Endothelial cell (in vitro differentiated cells): ENCODE measurements at regions not wholly inside any gene's neighbourhood (a gene's known extent, or its start where the extent isn't known, plus 50 kb on each side); places are given as distances from the start of the nearest gene placed in this dataset.

Experiments used
- DNase-seq: peaks from one replicate; pipeline ENCODE4 v3.0.0; 2021; ENCODE audit warnings: low spot score
- H3K27ac Mint-ChIP-seq: one replicate; pipeline ENCODE4 v1.8.0; 2021; ENCODE audit warnings: mixed read lengths, inconsistent platforms; ENCODE audit not compliant: unreplicated experiment
- H3K27me3 Mint-ChIP-seq: one replicate; pipeline ENCODE4 v1.8.0; 2021; ENCODE audit warnings: mild to moderate bottlenecking, moderate library complexity, mixed read lengths, inconsistent platforms; ENCODE audit not compliant: unreplicated experiment
- H3K36me3 Mint-ChIP-seq: one replicate; pipeline ENCODE4 v1.8.0; 2021; ENCODE audit warnings: mild to moderate bottlenecking, low read depth, mixed read lengths, inconsistent platforms; ENCODE audit not compliant: unreplicated experiment
- H3K4me1 Mint-ChIP-seq: one replicate; pipeline ENCODE4 v1.8.0; 2021; ENCODE audit warnings: mild to moderate bottlenecking, mixed read lengths, inconsistent platforms; ENCODE audit not compliant: unreplicated experiment
- H3K4me3 Mint-ChIP-seq: one replicate; pipeline ENCODE4 v1.8.0; 2021; ENCODE audit warnings: mild to moderate bottlenecking, mixed read lengths, inconsistent platforms; ENCODE audit not compliant: unreplicated experiment
- H3K9me3 Mint-ChIP-seq: one replicate; pipeline ENCODE4 v1.8.0; 2021; ENCODE audit warnings: mixed read lengths, inconsistent platforms; ENCODE audit not compliant: unreplicated experiment
- CTCF ChIP-seq: fragments of 200-600 bp; sonication (generic); IDR thresholded peaks from one replicate; pipeline ENCODE4 v1.5.0; 2021; ENCODE audit warnings: antibody characterized with exemption; ENCODE audit not compliant: unreplicated experiment

DNA sequence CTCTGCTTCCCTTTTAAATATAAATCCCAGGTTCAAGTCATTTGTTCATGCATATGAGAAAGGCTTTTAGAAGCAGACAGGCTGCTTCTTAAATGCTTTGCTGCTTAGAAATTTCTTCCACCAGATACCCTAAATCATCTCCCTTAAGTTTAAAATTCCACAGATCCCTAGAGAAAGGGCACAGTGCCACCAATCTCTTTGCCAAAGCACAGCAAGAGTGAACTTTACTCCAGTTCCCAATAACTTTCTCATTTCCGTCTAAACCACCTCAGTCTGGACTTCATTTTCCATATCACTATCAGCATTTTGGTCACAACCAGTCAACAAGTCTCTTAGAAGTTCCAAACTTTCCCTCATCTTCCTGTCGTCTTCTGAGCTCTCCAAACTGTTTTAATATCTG, 679.8 kb upstream of the FTMT start:
- Mint-ChIP-seq H3K27ac (no peak overlapping the region), H3K4me1 (no peaks in the 10 kb centered on the region), H3K36me3 (no peaks in the 10 kb centered on the region), H3K4me3 (no peak overlapping the region), H3K27me3 (no peaks in the 10 kb centered on the region), H3K9me3 (no peaks in the 10 kb centered on the region)
- no peak for DNase-seq
- no peak for TF ChIP-seq CTCF

DNA sequence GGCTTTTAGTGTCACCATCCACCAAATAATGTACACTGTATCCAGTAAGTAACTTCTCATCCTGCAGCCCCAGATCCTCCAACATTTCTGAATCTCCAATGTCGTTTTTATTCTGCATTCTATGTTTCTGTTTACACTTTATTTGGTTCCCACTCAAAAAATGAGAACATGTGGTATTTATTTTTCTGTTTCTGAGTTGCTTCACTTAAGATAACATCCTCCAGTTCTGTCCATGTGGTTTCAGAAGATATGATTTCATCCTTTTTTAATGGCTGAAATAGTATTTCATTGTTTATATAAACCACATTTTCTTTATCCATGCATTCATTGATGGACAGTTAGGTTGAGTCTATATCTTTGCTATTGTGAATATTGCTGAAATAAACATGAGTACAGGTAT, 677.3 kb upstream of the FTMT start:
- Mint-ChIP-seq H3K9me3 (no peaks in the 10 kb centered on the region), H3K36me3 (no peaks in the 10 kb centered on the region), H3K27ac (no peak overlapping the region), H3K4me3 (no peak overlapping the region), H3K27me3 (no peaks in the 10 kb centered on the region), H3K4me1 (no peaks in the 10 kb centered on the region)
- no peak for DNase-seq
- TF ChIP-seq CTCF = no peak

DNA sequence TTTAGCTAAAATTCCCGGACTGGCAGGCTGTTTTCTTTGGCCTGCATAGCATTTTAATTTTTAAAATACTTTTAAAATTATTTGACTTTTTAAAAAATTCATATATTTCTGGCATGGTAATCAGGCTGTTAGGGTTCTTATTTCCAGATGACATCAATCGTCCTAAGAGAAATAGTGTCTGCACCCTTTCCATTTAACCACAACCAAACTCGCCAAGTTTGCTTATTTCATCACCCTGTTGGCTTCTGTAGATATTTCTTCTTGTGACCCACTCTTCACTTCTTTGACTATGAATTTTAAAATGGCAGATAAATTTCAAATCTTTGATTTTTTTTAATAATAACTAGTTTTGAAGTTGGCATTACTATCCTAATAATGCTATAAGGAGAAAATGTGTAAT, 675.7 kb upstream of the FTMT start:
- Mint-ChIP-seq H3K9me3 (no peaks in the 10 kb centered on the region), H3K4me1 (no peaks in the 10 kb centered on the region)
- no peak for TF ChIP-seq CTCF

DNA sequence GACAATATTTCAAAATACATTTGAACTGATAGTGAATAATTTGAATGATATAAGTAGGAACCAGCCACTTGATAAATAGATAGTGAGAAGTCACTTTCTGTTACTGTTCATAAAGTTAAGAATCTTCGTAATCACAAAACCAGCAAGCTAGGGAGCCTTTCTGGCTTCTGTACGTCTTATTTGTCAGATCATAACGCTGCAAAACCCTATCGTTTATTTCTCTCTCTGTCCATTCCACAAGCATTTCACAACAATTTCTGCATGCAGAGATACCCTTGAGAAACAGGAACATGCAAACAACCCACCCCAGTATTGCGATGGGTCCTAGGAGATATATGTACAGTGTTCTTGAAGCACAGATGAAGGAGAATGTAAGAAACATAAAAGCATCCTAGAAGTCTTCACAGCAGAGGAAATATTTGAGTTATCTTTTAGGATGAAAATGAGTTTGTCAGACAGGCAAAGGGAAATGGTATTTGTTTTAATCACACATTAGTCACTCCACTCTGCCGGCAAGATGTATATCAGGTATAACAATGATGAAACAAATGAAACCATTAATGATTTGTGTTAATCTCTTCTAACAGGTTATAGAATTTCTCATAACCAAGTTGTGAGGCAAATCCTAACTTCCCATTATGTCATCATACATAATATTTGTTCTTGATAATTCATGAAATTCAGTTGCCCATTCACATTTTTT, 668.7 kb upstream of the FTMT start:
- no peak for TF ChIP-seq CTCF
- H3K36me3 Mint-ChIP-seq = no peaks in the 10 kb centered on the region
- H3K4me1 Mint-ChIP-seq = no peaks in the 10 kb centered on the region
- H3K9me3 Mint-ChIP-seq = no peaks in the 10 kb centered on the region
- DNase-seq = no peak
- H3K27ac Mint-ChIP-seq = no peak overlapping the region
- H3K27me3 Mint-ChIP-seq = no peaks in the 10 kb centered on the region
- H3K4me3 Mint-ChIP-seq = no peak overlapping the region

More for the DNA sequence above, 675.7 kb upstream of the FTMT start:
- Mint-ChIP-seq H3K27ac (no peak overlapping the region), H3K27me3 (no peaks in the 10 kb centered on the region), H3K36me3 (no peaks in the 10 kb centered on the region), H3K4me3 (no peak overlapping the region)
- no peak for DNase-seq

DNA sequence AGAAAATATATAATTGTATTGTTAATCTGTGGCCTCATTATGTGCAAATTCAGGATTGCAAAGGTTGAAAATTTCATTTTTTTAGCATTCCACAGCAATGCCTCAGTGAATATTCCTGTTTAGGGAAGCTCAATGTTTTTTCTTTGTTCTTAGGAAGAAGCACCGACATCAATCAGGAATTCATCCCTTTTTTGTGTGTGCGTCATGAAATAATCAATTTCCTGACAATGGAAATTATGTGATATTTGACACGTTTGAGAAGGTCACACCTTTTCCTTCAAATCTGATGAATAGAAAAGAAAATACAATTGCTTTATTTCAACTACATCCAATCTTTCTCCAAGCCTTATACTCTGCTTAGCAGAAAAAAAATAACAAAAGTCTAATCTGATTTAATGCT, 662.8 kb upstream of the FTMT start:
- Mint-ChIP-seq H3K9me3 (no peaks in the 10 kb centered on the region), H3K4me3 (no peak overlapping the region), H3K36me3 (no peaks in the 10 kb centered on the region), H3K4me1 (no peaks in the 10 kb centered on the region), H3K27ac (no peak overlapping the region), H3K27me3 (no peaks in the 10 kb centered on the region)
- no peak for TF ChIP-seq CTCF
- no peak for DNase-seq
